ENCODE measurements at regions not wholly inside any gene's neighbourhood (a gene's known extent, or its start where the extent isn't known, plus 50 kb on each side); places are given as distances from the start of the nearest gene placed in this dataset.

- TF ChIP-seq EZH2 (IDR thresholded peaks at IDR 0.05) (no peak), POLR2AphosphoS5 (IDR thresholded peaks at IDR 0.05; ENCODE audit: borderline replicate concordance, low read depth, low read length) (no peak)
Measured at GRCh38 chr3:146801492-146801891, 196.3 kb upstream of the PLSCR5 start.
